HG03460 (cell line): ENCODE measurements at regions not wholly inside any gene's neighbourhood (a gene's known extent, or its start where the extent isn't known, plus 50 kb on each side); places are given as distances from the start of the nearest gene placed in this dataset.
"Not testable (repeated sequence)": the region's sequence is repeated elsewhere in the genome, so short reads cannot be mapped to it uniquely, and the experiment has no call there.

ENCODE experiments used
- ATAC-seq: cut with Tn5 transposase; IDR thresholded peaks from one replicate; pipeline ENCODE4 v1.9.1; 2021; ENCODE audit not compliant: unreplicated experiment

DNA sequence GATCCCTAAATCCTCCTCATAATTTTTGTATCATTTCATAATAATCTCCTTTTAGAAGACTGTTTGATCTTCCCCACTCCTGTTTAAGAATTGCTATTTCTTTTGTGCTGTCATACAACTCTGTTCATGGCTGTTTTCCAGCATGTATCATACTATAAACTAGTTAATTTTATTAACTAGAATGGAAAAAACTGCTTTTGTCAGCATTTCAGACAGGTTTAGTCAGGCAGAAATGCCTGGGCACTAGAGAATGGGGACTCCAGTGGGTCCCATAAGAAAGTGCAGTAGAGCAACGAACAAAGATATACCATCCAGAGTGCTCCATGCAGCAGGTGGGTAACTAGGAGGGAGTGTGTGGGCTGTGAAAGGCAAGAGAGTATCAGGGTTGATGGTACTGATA, 523.9 kb downstream of the PLOD2 start:
- no peak for ATAC-seq

DNA sequence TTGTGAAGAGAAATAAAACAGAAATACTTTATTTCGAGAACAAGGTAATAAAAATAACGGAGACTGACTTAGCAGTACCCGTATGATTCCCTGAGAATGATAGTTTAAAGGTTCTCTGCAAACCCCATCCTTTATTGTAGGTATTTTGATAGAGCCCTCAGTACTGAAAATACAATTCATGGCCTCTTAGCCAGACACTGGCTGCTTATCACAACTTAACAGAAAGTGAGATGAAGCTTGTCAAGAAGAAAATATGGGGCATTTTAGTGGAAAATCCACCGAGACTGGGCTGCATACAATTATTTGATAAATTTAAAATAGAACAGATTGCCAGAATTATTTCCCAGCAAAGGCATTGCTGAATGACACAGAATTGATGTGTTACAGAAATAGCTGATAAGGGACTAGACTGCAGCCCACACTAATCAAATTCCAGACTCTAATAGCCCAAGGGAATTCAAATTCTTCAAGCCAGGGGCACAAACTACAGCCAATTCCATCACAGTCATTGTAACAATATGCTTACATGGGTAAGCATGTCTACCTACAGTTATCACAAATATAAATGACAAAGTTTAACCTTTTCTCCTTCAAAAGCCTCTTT, 521.9 kb downstream of the PLOD2 start:
- no peak for ATAC-seq

DNA sequence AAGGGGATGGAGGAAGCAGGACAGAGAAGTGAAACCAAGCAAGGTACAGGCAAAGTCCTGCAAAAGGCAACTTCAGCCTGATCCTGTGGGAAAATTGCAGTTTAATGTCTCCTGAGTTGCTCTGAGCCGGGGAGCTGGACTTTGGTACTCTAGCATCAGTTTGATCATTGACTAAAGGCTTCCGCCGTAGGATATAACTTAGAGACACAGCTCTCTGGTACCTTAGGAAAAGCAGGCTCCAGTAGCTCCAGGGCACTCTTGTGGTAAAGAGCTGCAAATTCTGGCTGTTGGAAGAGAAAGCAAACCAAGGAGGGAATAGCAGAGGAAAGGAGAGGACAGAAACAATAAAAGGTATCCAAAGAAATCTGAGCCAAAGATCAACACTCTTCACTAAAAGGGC, 521.1 kb downstream of the PLOD2 start:
- no peak for ATAC-seq

DNA sequence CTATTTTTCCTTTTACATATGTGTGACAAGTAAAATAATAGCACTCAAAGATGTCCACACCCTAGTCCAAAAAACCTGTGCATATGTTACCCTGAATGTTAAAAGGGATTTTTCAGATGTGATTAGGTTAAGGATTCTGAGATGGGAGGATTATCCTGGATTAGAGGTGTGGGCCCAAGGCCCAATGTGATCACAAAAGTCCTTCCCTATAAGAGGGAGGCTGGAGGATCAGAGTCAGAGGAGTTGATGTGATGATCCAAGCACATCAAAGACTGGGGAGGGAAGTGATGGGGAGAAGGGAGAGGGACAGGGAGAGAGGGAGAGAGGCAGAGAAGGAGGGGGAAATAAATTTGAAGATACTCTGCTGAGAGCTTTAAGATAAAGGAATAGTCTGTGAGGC, 512.6 kb downstream of the PLOD2 start:
- ATAC-seq, result no peak

DNA sequence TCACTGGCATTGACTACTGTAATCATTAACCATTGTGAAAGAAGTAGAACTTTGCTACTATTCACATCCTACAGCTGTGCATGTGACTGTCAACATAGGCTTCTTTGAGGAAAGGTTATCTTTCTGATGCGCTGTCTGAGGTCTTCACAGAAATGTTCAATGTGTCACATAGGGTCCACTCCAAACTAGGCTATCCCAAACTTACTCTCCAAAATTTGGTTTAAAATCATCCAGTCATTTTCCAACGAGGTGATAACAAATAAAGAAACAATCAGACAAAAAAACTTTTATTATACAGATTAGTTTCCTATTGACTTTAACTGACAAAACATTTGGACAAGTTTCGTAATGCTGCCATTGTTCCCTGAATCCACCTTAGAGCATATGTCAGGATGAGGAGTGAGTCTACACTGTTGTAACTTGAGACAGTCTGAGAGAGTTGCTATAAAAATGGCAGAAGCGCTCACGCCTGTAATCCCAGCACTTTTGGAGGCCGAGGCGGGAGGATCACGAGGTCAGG, 511.6 kb downstream of the PLOD2 start:
- no peak for ATAC-seq

DNA sequence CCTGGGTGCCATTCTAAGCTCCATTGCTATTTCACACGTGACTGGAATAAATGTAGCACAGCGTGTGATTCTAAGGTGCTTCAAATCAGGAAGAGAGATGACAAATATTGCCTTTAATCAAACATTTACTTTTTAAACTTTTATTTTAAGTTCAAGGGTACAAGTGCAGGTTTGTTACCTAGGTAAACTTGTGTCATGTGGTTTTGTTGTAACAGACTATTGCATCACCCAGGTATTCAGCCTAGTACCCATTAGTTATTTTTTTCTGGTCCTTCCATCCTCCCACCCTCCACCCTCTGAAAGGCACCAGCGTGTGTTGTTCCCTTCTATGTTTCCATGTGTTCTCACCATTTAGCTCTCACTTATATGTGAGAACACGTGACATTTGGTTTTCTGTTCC, 510.8 kb downstream of the PLOD2 start:
- ATAC-seq, result no peak

DNA sequence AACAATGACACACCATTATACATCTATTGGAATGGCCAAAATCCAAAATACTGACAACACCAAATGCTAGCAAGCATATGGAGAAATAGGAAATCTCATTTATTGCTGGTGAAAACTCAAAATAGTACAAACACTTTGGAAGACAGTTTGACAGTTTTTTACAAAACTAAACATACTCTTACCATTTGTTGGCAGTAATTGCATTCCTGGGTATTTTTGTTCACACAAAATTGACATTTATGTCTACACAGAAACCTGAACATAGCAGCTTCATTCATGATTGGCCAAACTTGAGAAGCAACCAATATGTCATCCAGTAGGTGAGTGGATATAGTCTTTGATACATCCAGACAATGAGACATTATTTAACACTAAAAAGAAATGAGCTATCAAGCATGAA, 489.9 kb downstream of the PLOD2 start:
- no peak for ATAC-seq

DNA sequence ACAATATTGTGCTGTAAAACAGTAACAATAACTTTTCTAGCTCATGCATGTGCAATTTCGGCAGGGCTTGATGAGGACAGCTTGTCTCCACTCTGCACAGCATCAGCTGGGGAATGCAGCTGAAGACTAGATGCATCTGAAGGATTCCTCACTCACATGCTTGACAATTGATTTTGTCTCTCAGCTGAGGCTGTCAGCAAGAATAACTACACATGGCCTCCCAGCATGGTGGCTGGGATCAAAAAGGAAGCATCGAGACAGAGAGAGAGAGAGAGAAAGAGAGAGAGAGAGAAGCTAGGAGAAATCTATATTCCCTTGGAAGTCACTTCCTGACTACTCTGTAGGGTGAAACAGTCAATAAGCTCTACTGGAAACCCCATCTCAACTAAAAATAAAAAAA, 487.1 kb downstream of the PLOD2 start:
- ATAC-seq, result no peak

DNA sequence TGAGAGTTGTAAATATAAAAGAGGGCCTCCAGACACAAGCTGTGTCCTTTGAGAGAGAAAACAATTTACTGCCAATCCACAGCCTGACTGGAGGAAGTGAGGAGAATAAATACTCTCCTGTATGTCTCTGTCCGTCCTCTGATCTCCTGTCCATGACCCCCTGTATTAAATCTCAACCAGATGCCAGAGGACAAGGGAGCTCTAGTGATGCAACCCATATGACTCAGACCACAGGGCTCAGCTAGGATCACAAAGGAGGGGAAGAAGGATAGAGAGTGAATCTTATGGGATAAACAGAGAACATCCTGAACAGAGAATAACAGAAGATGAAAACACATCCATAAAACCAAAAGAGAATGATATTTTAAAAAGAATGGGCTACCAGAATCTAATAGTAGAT, 482.6 kb downstream of the PLOD2 start:
- ATAC-seq, result no peak

DNA sequence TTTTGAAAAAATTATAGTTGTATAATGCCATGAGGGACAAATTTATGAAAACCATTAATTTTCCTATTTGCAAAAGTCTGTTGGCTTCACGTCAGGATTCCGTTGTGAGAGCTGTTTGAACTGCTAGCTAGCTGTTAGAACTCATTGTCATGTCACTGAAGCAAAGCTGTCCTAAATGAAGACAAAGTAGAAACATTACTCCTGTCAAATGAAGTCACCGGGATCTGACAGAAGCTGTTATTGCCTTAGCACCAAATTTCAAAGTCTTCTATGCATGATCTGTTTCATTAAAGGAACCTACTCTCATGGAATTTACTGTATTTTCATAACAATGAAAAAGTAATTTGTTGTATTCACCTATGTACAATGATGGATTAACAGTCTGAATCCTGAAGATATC, 479.8 kb downstream of the PLOD2 start:
- ATAC-seq, result no peak

DNA sequence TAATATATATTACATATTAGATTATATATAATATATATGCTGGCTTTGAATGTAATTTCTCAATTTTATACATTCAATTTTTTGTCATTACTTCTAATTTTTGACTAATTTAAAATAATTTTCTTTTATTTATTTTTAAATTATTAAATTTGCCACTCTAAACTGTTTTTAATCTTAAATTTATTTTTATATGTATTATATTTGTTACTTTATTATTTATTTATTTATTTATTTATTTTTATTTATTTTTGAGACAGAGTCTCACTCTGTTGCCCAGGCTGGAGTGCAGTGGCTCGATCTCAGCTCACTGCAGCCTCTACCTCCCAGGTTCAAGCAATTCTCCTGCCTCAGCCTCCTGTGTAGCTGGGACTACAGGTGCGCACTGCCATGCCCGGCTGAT, 473.0 kb downstream of the PLOD2 start:
- not testable (repeated sequence) for ATAC-seq

DNA sequence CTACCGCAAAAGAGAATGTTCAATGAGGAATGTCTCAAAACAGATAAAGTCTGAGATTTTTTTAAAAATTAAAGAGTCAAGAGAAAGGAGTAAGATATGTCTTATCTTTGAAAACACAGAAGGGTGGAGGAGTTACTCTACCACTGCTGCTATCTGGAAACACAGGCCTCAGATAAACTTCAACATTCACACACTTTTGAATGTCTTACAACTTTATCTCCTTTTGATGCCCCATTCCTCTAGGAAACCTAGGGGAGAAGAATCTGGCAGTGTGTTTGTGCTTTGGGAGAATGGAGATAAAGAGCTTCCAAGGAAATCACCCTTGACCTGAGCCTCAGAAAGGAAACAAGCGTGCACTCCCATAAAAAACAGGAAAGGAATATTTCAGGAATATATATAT, 468.2 kb downstream of the PLOD2 start:
- no peak for ATAC-seq

DNA sequence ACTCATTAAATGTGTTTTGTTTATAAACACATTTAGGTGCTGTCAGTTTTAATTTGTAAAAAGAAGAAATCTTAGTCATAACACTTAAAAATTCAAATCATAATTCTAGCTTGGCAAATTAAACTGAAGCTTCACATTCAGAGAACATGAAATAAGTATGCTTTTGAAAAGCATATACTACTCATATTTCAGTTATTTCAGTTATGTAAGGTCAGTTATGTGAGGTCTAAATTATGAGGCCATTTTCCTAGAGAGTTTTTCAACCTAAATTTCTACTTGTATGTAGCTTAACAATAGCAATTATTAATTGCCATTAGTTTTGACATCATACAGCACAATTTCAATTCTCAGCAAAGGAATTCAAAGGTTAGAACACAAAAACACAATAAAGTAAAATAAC, 465.0 kb downstream of the PLOD2 start:
- ATAC-seq, result no peak

DNA sequence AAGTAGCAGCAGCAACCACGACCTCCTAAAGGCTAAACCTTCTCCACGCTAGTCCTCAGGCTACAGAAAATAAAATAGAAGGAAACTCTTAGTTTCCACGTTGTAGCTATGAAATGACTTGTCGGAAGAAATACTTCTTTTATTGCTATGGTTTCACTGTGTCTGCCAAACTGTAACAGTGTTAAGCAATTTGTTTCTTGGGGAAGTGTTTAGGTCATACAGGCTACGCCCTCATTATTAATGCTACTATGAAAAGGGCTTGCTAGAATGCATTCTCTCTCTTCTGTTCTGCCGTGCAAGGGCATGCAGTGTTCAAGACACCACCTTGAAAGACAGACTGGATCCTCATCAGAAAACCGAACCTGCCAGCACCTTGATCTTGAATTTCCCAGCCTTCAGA, 462.7 kb downstream of the PLOD2 start:
- ATAC-seq, result no peak

DNA sequence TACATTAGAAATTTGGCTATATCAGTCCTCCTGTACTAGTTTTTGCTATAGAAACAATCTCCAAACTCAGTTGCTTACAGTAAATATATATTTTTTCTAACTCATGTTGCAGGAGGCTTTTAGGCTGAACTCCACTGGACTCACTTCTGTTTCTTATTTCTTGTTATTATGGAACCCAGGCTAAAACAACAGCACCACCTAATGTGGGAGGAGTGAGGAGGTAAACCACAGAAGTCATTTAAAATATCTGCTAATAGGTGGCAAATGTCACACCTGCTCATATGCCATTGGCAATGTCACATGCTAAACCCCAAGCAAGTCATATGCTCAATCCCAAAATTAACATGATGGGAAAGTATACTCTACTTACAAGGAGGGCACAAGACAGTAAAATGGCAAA, 462.2 kb downstream of the PLOD2 start:
- no peak for ATAC-seq

DNA sequence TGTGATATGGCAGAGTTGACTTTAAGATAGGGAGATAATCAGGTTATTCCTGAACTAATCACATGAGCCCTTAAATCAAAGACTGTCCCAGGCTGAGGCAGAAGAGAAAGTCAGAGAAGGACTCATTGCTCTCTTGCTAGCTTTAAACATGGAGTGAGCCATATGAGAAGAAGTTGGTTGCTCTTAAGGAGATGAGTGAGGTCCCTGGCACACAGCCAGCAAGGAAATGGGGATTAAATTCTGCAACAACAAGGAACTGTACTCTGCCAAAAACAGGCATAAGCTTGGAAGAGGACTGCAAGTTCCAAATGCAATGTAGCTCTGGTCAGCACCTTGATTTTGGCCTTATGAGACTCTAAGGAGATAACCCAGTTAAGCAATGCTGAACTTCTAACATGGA, 457.0 kb downstream of the PLOD2 start:
- ATAC-seq, result no peak

DNA sequence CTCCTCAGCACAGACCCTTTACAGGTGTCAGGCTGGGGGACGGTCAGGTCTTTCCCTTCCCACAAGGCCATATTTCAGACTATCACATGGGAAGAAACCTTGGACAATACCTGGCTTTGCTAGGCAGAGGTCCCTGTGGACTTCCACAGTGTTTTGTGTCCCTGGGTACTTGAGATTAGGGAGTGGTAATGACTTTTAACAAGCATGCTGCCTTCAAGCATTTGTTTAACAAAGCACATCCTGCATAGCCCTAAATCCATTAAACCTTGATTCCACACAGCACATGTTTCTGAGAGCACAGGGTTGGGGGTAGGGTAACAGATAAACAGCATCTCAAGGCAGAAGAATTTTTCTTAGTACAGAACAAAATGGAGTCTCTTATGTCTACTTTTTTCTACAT, 451.2 kb downstream of the PLOD2 start:
- ATAC-seq, result not testable (repeated sequence)

DNA sequence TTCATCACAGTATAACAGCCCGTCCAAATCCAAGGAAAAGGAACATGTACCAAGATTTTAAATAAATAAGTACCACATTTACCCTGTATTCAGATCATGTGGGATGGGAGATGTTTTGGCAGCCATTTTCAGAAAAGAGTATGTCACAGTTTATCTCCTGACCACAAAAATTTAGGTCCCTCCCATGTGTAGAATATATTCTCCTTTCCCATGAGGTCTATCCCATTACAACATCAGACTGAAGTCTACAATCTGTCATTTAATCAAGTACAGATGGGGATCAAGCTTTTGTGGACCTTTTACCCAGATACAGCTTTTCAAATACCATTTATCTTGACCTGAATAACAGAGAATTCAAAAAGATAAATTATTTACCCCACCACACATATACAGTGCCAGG, 444.5 kb downstream of the PLOD2 start:
- no peak for ATAC-seq

DNA sequence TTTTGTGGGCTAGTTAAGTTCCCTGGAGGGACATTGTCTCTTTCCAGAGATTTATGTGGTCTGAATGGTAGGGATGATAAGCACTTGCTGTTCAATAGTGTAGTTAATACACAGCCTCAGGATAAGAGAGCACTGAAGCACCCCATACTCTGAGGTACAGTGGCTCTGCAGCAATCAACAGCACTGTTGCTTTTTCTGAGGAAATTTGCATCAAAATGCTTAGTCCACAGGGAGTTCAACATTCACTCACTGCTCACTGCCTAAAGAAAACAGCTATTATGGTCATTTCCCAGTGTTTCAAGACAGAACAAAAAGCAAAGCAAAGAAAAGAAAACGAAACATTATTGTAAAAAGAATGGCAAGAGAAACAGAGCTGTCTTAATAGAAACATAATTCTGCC, 441.9 kb downstream of the PLOD2 start:
- no peak for ATAC-seq

DNA sequence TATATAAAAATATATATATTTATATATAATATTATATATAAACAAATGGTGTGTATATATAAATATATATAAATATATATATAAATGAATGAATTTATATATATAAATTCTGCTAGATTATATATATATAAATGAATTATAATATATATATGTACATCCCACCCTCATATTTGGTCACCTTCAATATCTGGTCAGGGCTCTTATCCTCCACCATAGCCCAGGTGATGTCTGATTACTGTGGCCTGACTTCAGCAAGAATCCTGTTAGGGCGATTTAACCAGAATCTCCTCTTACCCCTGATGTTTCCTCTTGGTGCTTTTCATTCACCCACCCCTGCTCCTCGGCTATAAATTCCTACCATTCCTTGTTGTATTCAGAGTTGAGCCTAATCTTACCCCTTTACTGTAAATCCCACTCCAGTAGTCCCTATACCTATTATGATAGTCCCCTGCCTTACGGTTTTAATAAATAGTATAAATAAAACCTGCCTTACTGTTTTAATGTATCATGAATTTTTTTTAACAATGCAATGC, 439.6 kb downstream of the PLOD2 start:
- ATAC-seq, result no peak

DNA sequence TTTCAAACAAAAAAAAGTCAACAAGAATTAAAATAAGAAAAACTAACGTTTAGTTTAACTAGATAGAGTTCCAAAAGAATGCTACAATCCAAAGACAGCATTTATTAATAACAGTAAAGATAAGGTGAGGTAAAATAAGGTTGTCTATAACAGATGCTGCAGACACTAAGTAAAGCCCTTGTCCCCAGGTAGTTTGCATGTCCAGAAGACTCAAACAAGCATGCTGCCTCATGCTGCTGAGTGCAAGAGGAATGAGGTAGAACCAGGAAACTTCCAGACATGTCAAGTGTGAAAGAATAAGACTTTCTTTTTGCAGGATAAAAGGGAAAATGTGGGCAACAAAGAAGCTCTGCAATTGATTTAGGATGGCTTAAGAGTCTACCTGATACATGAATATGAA, 439.2 kb downstream of the PLOD2 start:
- ATAC-seq, result no peak

DNA sequence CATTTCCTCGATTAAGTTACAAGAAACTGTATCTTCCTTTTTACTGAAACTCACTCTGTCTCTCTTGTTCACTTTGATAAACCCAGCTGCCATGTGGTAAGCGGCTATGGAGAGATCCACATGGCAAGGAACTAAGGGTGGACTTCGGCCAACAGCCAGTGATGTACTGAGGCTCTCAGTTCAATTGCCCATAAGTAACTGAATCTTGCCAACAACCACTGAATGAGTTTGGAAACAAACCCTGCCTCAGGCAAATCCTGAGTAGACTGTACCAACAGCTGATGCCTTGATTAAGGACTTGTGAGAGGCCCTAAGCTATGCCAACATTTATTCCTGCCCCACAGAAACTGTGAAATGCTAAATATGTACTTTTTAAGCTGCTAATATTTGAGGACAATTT, 433.5 kb downstream of the PLOD2 start:
- ATAC-seq, result no peak

DNA sequence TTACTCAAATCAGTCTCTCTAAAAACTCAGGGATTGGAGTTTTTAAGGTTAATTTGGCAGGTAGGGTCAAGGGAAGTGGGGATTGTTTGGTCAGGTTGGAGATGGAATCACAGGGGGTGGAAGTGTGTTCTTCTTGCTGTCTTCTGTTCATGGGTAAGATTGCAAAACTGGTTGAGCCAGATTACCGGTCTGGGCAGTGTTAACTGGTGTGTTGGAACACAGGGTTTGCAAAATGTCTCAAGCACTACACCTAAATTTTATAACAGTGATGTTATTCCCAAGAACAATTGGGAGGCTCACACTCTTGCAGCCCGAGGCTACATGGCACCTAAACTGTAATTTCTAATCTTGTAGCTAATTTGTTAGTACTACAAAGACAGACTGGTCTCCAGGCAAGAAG, 425.4 kb downstream of the PLOD2 start:
- no peak for ATAC-seq
